Lower leg skin (tissue), 4 donors: ENCODE measurements at regions not wholly inside any gene's neighbourhood (a gene's known extent, or its start where the extent isn't known, plus 50 kb on each side); places are given as distances from the start of the nearest gene placed in this dataset.

Experiments
- DNase-seq, 2 donors: peaks; one replicate each; pipeline ENCODE4 v3.0.0-alpha.2; 2019; ENCODE audit warnings: low spot score in 2 of 2
- H3K4me3 ChIP-seq: fragments of 200-600 bp; sonication (generic); 2 replicates; pipeline ENCODE4 v1.5.1; 2017; ENCODE audit warnings: mild to moderate bottlenecking, low read depth; ENCODE audit not compliant: poor library complexity, severe bottlenecking
- POLR2A ChIP-seq, 2 donors: fragments of 450-650 bp; IDR thresholded peaks; one replicate each; pipeline ENCODE4 v1.6.1; 2016 to 2017; ENCODE audit warnings: antibody characterized with exemption in 2 of 2, mild to moderate bottlenecking in 1 of 2, moderate library complexity in 1 of 2
- WGBS, 2 donors: methylation state at CpG; one replicate each; pipeline ENCODE4 v1.1.5; 2018; 5-methylcytosine and 5-hydroxymethylcytosine counted together
- intact Hi-C: fragments of 100-400 bp; cut with DNase I; formaldehyde crosslinking; loops from one replicate; pipeline ENCODE4 v1.15.0; 2023; ENCODE audit warnings: low total_unique reads
- TF ChIP-seq, protein P1 (sequence below), 3 donors: fragments of 450-650 bp; IDR thresholded peaks; one replicate each; pipeline ENCODE4 v1.5.1; 2016; ENCODE audit warnings: antibody characterized with exemption in 3 of 3, mild to moderate bottlenecking in 3 of 3, moderate library complexity in 2 of 3

- TF ChIP-seq POLR2A (IDR thresholded peaks at IDR 0.05): no peak
- TF ChIP-seq, protein P1, sequence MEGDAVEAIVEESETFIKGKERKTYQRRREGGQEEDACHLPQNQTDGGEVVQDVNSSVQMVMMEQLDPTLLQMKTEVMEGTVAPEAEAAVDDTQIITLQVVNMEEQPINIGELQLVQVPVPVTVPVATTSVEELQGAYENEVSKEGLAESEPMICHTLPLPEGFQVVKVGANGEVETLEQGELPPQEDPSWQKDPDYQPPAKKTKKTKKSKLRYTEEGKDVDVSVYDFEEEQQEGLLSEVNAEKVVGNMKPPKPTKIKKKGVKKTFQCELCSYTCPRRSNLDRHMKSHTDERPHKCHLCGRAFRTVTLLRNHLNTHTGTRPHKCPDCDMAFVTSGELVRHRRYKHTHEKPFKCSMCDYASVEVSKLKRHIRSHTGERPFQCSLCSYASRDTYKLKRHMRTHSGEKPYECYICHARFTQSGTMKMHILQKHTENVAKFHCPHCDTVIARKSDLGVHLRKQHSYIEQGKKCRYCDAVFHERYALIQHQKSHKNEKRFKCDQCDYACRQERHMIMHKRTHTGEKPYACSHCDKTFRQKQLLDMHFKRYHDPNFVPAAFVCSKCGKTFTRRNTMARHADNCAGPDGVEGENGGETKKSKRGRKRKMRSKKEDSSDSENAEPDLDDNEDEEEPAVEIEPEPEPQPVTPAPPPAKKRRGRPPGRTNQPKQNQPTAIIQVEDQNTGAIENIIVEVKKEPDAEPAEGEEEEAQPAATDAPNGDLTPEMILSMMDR (IDR thresholded peaks at IDR 0.05): no peak
- no peak for DNase-seq
- H3K4me3 ChIP-seq: no peak overlapping the region
- 81 to 82% methylated on average over 3 of the region's 3 CpGs for WGBS, 2 donors
- intact Hi-C loops: no loop called here
Observed at GRCh38 chr16:6364846-6365245, 967.8 kb upstream of the RBFOX1 start.

- no peak for DNase-seq
- TF ChIP-seq POLR2A (IDR thresholded peaks at IDR 0.05): no peak
- TF ChIP-seq, protein P1 (IDR thresholded peaks at IDR 0.05): no peak
- WGBS, 2 donors: 68 to 70% methylated on average over 6 of the region's 6 CpGs
- H3K4me3 ChIP-seq: no peak overlapping the region
- intact Hi-C loops: no loop called here
Observed at GRCh38 chr16:6363896-6364607, 968.6 kb upstream of the RBFOX1 start.

GRCh38 chr16:6363396-6363795 is 969.2 kb upstream of the RBFOX1 start:
- TF ChIP-seq, protein P1 (IDR thresholded peaks at IDR 0.05): no peak
- no peak for TF ChIP-seq POLR2A (IDR thresholded peaks at IDR 0.05)
- WGBS, 2 donors: 87 to 88% methylated on average over 11 of the region's 11 CpGs
- intact Hi-C loops: no loop called here

DNA sequence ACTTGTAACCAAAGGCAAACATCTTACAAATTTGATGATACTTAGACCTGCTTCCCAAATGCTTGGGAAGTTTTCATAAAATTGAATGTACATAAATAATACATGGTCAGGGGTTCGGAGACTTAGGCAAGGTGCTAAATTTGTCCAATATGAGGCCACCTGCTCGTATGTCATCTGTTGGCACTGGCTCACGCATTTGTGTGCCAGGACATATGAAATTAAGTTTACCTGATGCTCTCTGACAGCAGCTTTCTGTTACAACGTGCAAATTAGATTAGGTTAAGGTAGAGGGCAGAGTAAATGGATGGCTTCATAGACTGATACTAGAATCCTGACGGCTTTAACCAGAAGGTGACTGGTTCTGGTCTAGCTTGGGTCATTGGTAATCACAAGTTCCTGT is 970.3 kb upstream of the RBFOX1 start:
- no peak overlapping the region for H3K4me3 ChIP-seq
- TF ChIP-seq, protein P1 (IDR thresholded peaks at IDR 0.05): no peak
- no peak for TF ChIP-seq POLR2A (IDR thresholded peaks at IDR 0.05)
- 67% methylated on average over 5 of the region's 5 CpGs for WGBS, 2 donors
- no peak for DNase-seq
- intact Hi-C loops: no loop called here

More at GRCh38 chr16:6363396-6363795, 969.2 kb upstream of the RBFOX1 start:
- no peak overlapping the region for H3K4me3 ChIP-seq
- no peak for DNase-seq

DNA sequence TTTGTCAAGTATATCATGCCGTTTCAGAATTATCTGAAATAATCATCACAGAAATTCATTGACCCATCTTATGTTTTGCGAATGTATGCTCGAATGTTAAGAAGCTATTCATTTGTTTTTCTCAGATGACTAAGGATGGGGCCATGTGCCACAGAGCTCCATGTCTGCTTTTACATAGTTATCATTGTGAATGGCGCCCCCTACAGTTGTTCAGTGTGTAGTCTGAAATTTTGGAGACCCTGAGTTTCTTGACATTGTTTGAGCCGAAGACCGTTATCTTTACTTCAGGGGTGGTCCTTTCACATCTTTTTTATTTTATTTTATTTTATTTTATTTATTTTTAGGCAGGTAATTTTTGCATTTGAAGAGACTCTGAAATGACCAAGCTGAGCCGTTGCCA is 972.0 kb upstream of the RBFOX1 start:
- no peak for DNase-seq
- 91% methylated on average over 7 of the region's 7 CpGs for WGBS, 2 donors
- intact Hi-C loops: no loop called here
- no peak overlapping the region for H3K4me3 ChIP-seq
- TF ChIP-seq, protein P1 (IDR thresholded peaks at IDR 0.05): no peak
- TF ChIP-seq POLR2A (IDR thresholded peaks at IDR 0.05): no peak

- DNase-seq: no peak
- TF ChIP-seq, protein P1 (IDR thresholded peaks at IDR 0.05): no peak
- no peak for TF ChIP-seq POLR2A (IDR thresholded peaks at IDR 0.05)
- no peak overlapping the region for H3K4me3 ChIP-seq
- intact Hi-C loops: no loop called here
- WGBS, 2 donors: 39 to 41% methylated on average over 7 of the region's 7 CpGs
Observed at GRCh38 chr16:6356911-6357310, 975.7 kb upstream of the RBFOX1 start.
